OCI-LY3 (cell line): ENCODE measurements at regions not wholly inside any gene's neighbourhood (a gene's known extent, or its start where the extent isn't known, plus 50 kb on each side); places are given as distances from the start of the nearest gene placed in this dataset.
"Not testable (repeated sequence)": the region's sequence is repeated elsewhere in the genome, so short reads cannot be mapped to it uniquely, and the experiment has no call there.

ENCODE experiments used
- H2AFZ ChIP-seq: fragments of 200-600, 300-600 bp; shearing (Covaris generic); 2 replicates; pipeline ENCODE4 v1.6.0; 2014; ENCODE audit warnings: antibody characterized with exemption, low read depth, low read length
- H3K27ac ChIP-seq: fragments of 200-600, 300-600 bp; sonication (generic); 2 replicates; pipeline ENCODE4 v1.5.1; 2014; ENCODE audit warnings: mild to moderate bottlenecking, low read length, moderate library complexity, mixed read lengths
- H3K27me3 ChIP-seq: fragments of 200-600, 300-600 bp; sonication (generic); 2 replicates; pipeline ENCODE4 v1.6.1; 2014; ENCODE audit warnings: low read depth, low read length, mixed read lengths
- H3K36me3 ChIP-seq: fragments of 200-600, 300-600 bp; sonication (generic); replicated peaks from 2 replicates; pipeline ENCODE3; 2014; ENCODE audit warnings: low read depth, low read length, mixed read lengths
- H3K4me1 ChIP-seq: fragments of 300-600, 200-600 bp; sonication (generic); 2 replicates; pipeline ENCODE4 v1.6.1; 2014; ENCODE audit warnings: low read length, mixed read lengths
- H3K4me2 ChIP-seq: fragments of 200-600, 300-600 bp; sonication (generic); 2 replicates; pipeline ENCODE4 v1.6.1; 2014; ENCODE audit warnings: low read length, mixed read lengths
- H3K4me3 ChIP-seq: fragments of 300-600, 200-600 bp; sonication (generic); 2 replicates; pipeline ENCODE4 v1.5.1; 2014; ENCODE audit warnings: antibody characterized with exemption, mild to moderate bottlenecking, low read length, moderate library complexity
- H3K79me2 ChIP-seq: fragments of 300-600, 200-600 bp; shearing (Covaris generic); 2 replicates; pipeline ENCODE4 v1.6.1; 2014; ENCODE audit warnings: mild to moderate bottlenecking, low read length, mixed read lengths
- H3K9ac ChIP-seq: fragments of 300-600, 200-600 bp; shearing (Covaris generic); 2 replicates; pipeline ENCODE4 v1.6.0; 2014; ENCODE audit warnings: mild to moderate bottlenecking, low read length, moderate library complexity
- H3K9me3 ChIP-seq: fragments of 200-600, 300-600 bp; shearing (Covaris generic); 2 replicates; pipeline ENCODE4 v1.6.1; 2014; ENCODE audit warnings: low read length, mixed read lengths; ENCODE audit not compliant: insufficient read depth
- H4K20me1 ChIP-seq: fragments of 200-600, 300-600 bp; sonication (generic); 2 replicates; pipeline ENCODE4 v1.6.1; 2016; ENCODE audit warnings: low read length, mixed read lengths; ENCODE audit not compliant: insufficient read depth
- EZH2phosphoT487 ChIP-seq: fragments of 200-600 bp; shearing (Covaris generic); IDR thresholded peaks from 2 replicates; pipeline ENCODE4 v1.6.1; 2018; ENCODE audit warnings: antibody characterized with exemption, mixed run types, low read depth
- TF ChIP-seq, protein P1 (sequence below): fragments of 200-600, 300-600 bp; sonication (generic); IDR thresholded peaks from 2 replicates; pipeline ENCODE4 v1.5.1; 2014; ENCODE audit warnings: antibody characterized with exemption, low read length, low read depth

DNA sequence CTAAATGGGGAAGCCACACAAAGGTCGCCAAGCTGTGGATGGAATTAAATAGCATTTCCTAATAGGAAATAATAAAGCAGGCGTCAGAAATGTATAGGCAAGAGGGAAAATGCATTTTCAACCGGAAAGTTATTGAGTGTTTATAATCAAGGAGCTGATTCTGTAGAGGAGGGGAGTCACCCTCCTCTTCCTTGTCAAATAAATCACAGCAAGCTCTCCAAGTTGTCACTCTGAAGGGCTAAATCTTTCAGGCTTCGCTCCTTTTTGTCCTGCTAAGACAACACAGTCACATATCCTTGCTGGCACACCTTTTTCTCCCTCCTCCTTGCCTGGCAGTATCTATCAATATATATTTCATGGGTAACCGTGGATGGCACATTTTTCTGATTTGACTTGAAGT is 338.4 kb downstream of the SATB1 start:
- no peak for TF ChIP-seq EZH2phosphoT487
- TF ChIP-seq, protein P1, sequence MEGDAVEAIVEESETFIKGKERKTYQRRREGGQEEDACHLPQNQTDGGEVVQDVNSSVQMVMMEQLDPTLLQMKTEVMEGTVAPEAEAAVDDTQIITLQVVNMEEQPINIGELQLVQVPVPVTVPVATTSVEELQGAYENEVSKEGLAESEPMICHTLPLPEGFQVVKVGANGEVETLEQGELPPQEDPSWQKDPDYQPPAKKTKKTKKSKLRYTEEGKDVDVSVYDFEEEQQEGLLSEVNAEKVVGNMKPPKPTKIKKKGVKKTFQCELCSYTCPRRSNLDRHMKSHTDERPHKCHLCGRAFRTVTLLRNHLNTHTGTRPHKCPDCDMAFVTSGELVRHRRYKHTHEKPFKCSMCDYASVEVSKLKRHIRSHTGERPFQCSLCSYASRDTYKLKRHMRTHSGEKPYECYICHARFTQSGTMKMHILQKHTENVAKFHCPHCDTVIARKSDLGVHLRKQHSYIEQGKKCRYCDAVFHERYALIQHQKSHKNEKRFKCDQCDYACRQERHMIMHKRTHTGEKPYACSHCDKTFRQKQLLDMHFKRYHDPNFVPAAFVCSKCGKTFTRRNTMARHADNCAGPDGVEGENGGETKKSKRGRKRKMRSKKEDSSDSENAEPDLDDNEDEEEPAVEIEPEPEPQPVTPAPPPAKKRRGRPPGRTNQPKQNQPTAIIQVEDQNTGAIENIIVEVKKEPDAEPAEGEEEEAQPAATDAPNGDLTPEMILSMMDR = no peak
- Histone ChIP-seq H3K79me2 (no peaks in the 10 kb centered on the region), H3K4me2 (no peak overlapping the region), H3K4me3 (no peak overlapping the region), H3K27ac (no peak overlapping the region), H3K27me3 (peaks cover 26% of the 10 kb centered on the region), H3K9ac (no peak overlapping the region), H3K4me1 (no peaks in the 10 kb centered on the region), H4K20me1 (no peaks in the 10 kb centered on the region), H2AFZ (no peak overlapping the region), H3K36me3 (no peaks in the 10 kb centered on the region), H3K9me3 (no peaks in the 10 kb centered on the region)

DNA sequence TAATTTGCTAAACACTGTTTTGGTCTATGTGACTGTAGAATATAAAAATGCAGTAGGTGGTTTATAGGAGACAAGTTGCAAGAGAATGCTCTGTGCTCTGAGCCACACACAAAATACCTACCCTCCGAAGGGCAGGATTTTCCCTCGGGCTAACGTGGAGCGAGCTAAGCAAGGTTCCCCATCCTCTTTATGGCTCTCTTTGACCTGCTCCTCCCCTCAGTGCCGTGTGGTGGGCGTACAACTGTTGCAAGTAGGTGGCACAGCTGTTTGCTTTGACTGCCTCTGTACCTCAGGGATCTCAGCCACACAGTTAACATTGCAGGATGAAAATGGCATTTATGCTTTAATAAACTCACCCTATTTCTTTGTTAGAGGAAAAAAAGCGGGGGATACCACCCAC is 339.1 kb downstream of the SATB1 start:
- Histone ChIP-seq H3K4me3 (no peak overlapping the region), H3K4me1 (no peaks in the 10 kb centered on the region)

DNA sequence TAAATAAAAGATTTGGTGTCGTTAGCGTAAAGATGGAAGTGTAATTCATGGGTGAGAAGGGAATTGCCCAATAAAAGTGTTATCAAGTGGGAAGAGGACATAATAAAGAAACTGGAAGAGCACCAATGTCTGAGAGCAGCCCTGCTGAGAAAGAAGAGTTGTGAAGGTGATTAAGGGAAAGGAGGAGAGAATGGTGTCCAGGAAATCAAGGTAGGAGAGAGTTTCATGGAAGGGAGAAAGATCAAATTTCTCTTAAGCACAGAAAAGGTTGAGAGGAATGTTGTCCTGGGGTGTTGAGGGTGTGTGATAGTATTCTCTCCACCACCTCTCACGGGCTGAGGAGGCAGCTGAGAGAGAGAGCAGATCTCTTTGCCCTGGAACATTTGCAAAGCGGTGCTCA is 339.7 kb downstream of the SATB1 start:
- H3K4me1 ChIP-seq = no peaks in the 10 kb centered on the region

More for the DNA sequence above, 339.1 kb downstream of the SATB1 start:
- H2AFZ ChIP-seq = no peak overlapping the region
- no peaks in the 10 kb centered on the region for H3K9me3 ChIP-seq
- no peak overlapping the region for H3K4me2 ChIP-seq
- no peaks in the 10 kb centered on the region for H4K20me1 ChIP-seq
- H3K27ac ChIP-seq = no peak overlapping the region
- no peaks in the 10 kb centered on the region for H3K36me3 ChIP-seq
- H3K79me2 ChIP-seq = no peaks in the 10 kb centered on the region
- H3K9ac ChIP-seq = no peak overlapping the region
- H3K27me3 ChIP-seq = peaks cover 26% of the 10 kb centered on the region
- TF ChIP-seq, protein P1 = no peak
- TF ChIP-seq EZH2phosphoT487 = no peak

DNA sequence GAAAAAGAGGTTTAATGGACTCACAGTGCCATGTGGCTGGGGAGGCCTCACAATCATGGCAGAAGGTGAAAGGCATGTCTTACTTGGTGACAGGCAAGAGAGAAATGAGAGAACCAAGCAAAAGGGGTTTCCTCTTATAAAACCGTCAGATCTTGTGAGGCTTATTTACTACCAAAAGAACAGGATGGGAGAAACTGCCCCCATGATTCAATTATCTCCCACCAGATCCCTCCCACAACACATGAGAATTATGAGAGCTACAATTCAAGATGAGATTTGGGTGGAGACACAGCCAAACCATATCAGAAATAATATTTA is 340.8 kb upstream of the TBC1D5 start:
- H2AFZ ChIP-seq = not testable (repeated sequence)

More for the DNA sequence above, 339.7 kb downstream of the SATB1 start:
- Histone ChIP-seq H3K9ac (no peak overlapping the region), H3K36me3 (no peaks in the 10 kb centered on the region), H3K27ac (no peak overlapping the region), H3K27me3 (peaks cover 26% of the 10 kb centered on the region), H2AFZ (no peak overlapping the region), H3K4me2 (no peak overlapping the region), H4K20me1 (no peaks in the 10 kb centered on the region), H3K4me3 (no peak overlapping the region), H3K9me3 (no peaks in the 10 kb centered on the region), H3K79me2 (no peaks in the 10 kb centered on the region)
- TF ChIP-seq, protein P1 = no peak
- TF ChIP-seq EZH2phosphoT487 = no peak

More for the DNA sequence above, 340.8 kb upstream of the TBC1D5 start:
- not testable (repeated sequence) for H3K36me3 ChIP-seq, H3K27ac ChIP-seq, H3K4me1 ChIP-seq, H3K79me2 ChIP-seq, H3K4me2 ChIP-seq, H3K4me3 ChIP-seq, H3K9me3 ChIP-seq, H4K20me1 ChIP-seq, H3K9ac ChIP-seq
- peaks cover 36% of the 10 kb centered on the region for H3K27me3 ChIP-seq
